ENCODE measurements at regions not wholly inside any gene's neighbourhood (a gene's known extent, or its start where the extent isn't known, plus 50 kb on each side); places are given as distances from the start of the nearest gene placed in this dataset.

- DNase-seq (no peak), ATAC-seq (no peak)
- H3K4me1 ChIP-seq = no peaks in the 10 kb centered on the region
- TF ChIP-seq, protein P1, sequence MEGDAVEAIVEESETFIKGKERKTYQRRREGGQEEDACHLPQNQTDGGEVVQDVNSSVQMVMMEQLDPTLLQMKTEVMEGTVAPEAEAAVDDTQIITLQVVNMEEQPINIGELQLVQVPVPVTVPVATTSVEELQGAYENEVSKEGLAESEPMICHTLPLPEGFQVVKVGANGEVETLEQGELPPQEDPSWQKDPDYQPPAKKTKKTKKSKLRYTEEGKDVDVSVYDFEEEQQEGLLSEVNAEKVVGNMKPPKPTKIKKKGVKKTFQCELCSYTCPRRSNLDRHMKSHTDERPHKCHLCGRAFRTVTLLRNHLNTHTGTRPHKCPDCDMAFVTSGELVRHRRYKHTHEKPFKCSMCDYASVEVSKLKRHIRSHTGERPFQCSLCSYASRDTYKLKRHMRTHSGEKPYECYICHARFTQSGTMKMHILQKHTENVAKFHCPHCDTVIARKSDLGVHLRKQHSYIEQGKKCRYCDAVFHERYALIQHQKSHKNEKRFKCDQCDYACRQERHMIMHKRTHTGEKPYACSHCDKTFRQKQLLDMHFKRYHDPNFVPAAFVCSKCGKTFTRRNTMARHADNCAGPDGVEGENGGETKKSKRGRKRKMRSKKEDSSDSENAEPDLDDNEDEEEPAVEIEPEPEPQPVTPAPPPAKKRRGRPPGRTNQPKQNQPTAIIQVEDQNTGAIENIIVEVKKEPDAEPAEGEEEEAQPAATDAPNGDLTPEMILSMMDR (IDR thresholded peaks at IDR 0.05) = no peak
- no peaks in the 10 kb centered on the region for H3K9me3 ChIP-seq
- H3K27me3 ChIP-seq (ENCODE audit: low read depth) = no peaks in the 10 kb centered on the region
- intact Hi-C loops (cut with DNase I) = no loop called here
- H3K27ac ChIP-seq = no peak overlapping the region
- H3K36me3 ChIP-seq = no peaks in the 10 kb centered on the region
- H3K4me3 ChIP-seq = no peak overlapping the region
These were observed 779.4 kb upstream of the CDH6 start for GRCh38 chr5:30414078-30414477.

DNA sequence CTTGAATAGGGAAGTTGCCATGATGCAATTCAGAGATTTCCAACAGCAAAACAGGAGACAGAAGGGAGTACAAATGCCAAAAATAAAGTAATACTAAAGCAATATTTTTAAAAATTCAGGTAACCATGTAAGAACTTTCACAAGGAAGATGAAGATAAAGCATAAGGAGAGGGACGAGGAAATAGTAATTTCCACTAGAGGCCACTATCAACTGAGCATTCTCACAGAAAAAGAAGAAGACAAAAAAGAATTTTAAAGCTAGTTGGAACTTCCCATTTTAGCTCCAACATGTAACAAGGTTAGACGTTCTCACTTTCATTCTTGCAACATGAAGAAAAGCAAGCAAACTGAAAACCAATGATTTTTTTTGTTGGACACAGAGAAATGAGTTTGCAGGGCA is 779.9 kb upstream of the CDH6 start:
- intact Hi-C loops (cut with DNase I) = no loop called here
- Histone ChIP-seq H3K9me3 (no peaks in the 10 kb centered on the region), H3K27me3 (ENCODE audit: low read depth) (no peaks in the 10 kb centered on the region), H3K4me1 (no peaks in the 10 kb centered on the region), H3K27ac (no peak overlapping the region), H3K4me3 (no peak overlapping the region), H3K36me3 (no peaks in the 10 kb centered on the region)
- DNase-seq (no peak), ATAC-seq (no peak)
- TF ChIP-seq, protein P1 (IDR thresholded peaks at IDR 0.05) = no peak

DNA sequence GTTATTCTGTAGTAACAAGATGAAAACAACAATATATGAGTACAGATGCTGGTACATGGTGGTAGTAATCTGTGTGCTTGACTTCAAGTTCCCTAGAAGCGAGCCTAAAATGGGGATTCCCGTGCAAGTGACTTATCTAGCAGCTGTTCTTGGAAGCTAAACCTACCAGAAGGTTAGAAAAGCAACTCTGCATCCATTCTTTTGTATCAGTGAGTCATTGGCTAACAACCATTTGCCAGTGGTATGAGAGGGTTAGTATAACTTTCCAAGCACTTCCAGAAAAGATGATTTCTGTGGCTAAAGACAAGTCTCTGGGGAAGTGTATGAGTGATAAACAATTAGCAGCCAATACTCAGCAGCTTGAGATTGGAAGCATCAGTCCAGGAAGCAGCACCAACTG is 787.7 kb upstream of the CDH6 start:
- TF ChIP-seq, protein P1 (IDR thresholded peaks at IDR 0.05) = no peak
- Histone ChIP-seq H3K36me3 (no peaks in the 10 kb centered on the region), H3K9me3 (no peaks in the 10 kb centered on the region), H3K4me1 (no peaks in the 10 kb centered on the region), H3K27ac (no peak overlapping the region), H3K4me3 (no peak overlapping the region), H3K27me3 (ENCODE audit: low read depth) (peaks cover 3% of the 10 kb centered on the region)
- no peak for ATAC-seq
- intact Hi-C loops (cut with DNase I) = no loop called here
- no peak for DNase-seq

GRCh38 chr5:30401479-30402058 is 791.9 kb upstream of the CDH6 start:
- TF ChIP-seq, protein P1 (IDR thresholded peaks at IDR 0.05) = peak; percentile 42
- Histone ChIP-seq H3K27ac (no peak overlapping the region), H3K4me3 (no peak overlapping the region), H3K27me3 (ENCODE audit: low read depth) (peaks cover 3% of the 10 kb centered on the region), H3K36me3 (no peaks in the 10 kb centered on the region), H3K9me3 (no peaks in the 10 kb centered on the region), H3K4me1 (no peaks in the 10 kb centered on the region)
- DNase-seq = no peak
- no peak for ATAC-seq
- intact Hi-C loops (cut with DNase I) = no loop called here

GRCh38 chr5:30398423-30398822 is 795.1 kb upstream of the CDH6 start:
- TF ChIP-seq, protein P1 (IDR thresholded peaks at IDR 0.05) = no peak
- ATAC-seq = no peak

More at GRCh38 chr5:30398423-30398822, 795.1 kb upstream of the CDH6 start:
- no peak overlapping the region for H3K27ac ChIP-seq
- H3K4me3 ChIP-seq = no peak overlapping the region
- intact Hi-C loops (cut with DNase I) = no loop called here
- no peak for DNase-seq
- H3K4me1 ChIP-seq = no peaks in the 10 kb centered on the region
- no peaks in the 10 kb centered on the region for H3K9me3 ChIP-seq
- no peaks in the 10 kb centered on the region for H3K27me3 ChIP-seq (ENCODE audit: low read depth)
- no peaks in the 10 kb centered on the region for H3K36me3 ChIP-seq
